MCF 10A (cell line): ENCODE measurements at regions not wholly inside any gene's neighbourhood (a gene's known extent, or its start where the extent isn't known, plus 50 kb on each side); places are given as distances from the start of the nearest gene placed in this dataset.

Source experiments
- BruUV-seq: library from RNA; stranded (reverse); fragments of 400-500 nt; replicated peaks from 2 replicates; lab custom pipeline; 2021; lab: Mats Ljungman, UMichigan
- CTCF ChIA-PET: fragments of 300-600 bp; sonication (Branson Sonifier 250); formaldehyde crosslinking; extraction: SDS; loops from one replicate; lab custom pipeline; 2021; ENCODE audit warnings: antibody characterized with exemption, inconsistent platforms; lab: Yijun Ruan, JAX
- POLR2A ChIA-PET: fragments of 300-600, 350-650 bp; sonication (Branson Sonifier 250); formaldehyde crosslinking; extraction: SDS; loops from one replicate; lab custom pipeline; 2020; ENCODE audit warnings: antibody characterized with exemption, inconsistent platforms; lab: Yijun Ruan, JAX
- DNase-seq: peaks from one replicate; pipeline ENCODE4 v3.0.0-alpha.2; 2018; ENCODE audit not compliant: unreplicated experiment
- H3K27ac Mint-ChIP-seq: one replicate; pipeline ENCODE4 v1.8.0; 2022; ENCODE audit warnings: mild to moderate bottlenecking, low read depth, mixed read lengths; ENCODE audit not compliant: unreplicated experiment
- H3K27me3 Mint-ChIP-seq: one replicate; pipeline ENCODE4 v1.8.0; 2022; ENCODE audit warnings: mixed read lengths; ENCODE audit not compliant: insufficient read depth, unreplicated experiment
- H3K36me3 Mint-ChIP-seq: one replicate; pipeline ENCODE4 v1.8.0; 2022; ENCODE audit warnings: mild to moderate bottlenecking, moderate library complexity, mixed read lengths; ENCODE audit not compliant: insufficient read depth, unreplicated experiment
- H3K4me1 Mint-ChIP-seq: one replicate; pipeline ENCODE4 v1.8.0; 2022; ENCODE audit warnings: mixed read lengths; ENCODE audit not compliant: insufficient read depth, unreplicated experiment
- H3K4me3 Mint-ChIP-seq: one replicate; pipeline ENCODE4 v1.8.0; 2022; ENCODE audit warnings: mild to moderate bottlenecking, moderate library complexity, mixed read lengths; ENCODE audit not compliant: unreplicated experiment
- H3K9me3 Mint-ChIP-seq: one replicate; pipeline ENCODE4 v1.8.0; 2022; ENCODE audit warnings: mixed read lengths; ENCODE audit not compliant: unreplicated experiment
- intact Hi-C: fragments of 100-400 bp; cut with micrococcal nuclease; formaldehyde crosslinking; loops from 2 replicates; pipeline ENCODE4 v1.14.1; 2022
- TF ChIP-seq, protein P1 (sequence below): fragments of 200-600 bp; IDR thresholded peaks from one replicate; pipeline ENCODE4 v1.8.0; 2022; ENCODE audit warnings: antibody characterized with exemption, mild to moderate bottlenecking; ENCODE audit not compliant: unreplicated experiment

DNA sequence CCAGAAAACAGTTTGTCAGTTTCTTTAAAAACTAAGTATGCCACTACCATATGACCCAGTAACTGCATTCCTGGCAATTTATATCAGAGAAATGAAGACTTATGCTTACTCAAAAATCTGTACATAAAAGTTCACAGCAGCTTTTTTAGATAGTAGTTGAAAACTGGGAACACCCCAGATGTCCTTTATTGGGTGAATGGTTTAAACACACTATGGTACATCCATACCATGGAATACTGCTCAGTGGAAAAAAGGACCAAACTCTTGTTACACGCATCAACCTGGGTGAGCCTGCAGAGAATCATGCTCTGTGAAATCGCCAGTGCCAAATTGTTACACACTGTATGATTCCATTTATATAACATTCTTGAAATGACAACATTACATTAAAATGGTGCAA, 127.6 kb upstream of the RET start:
- Mint-ChIP-seq H3K27me3 (no peaks in the 10 kb centered on the region), H3K4me1 (no peaks in the 10 kb centered on the region), H3K9me3 (peaks cover 16% of the 10 kb centered on the region), H3K4me3 (no peak overlapping the region), H3K36me3 (no peaks in the 10 kb centered on the region), H3K27ac (no peak overlapping the region)
- DNase-seq: no peak
- BruUV-seq: no TSS peak
- intact Hi-C loops: no loop called here
- CTCF ChIA-PET: no interaction called here
- TF ChIP-seq, protein P1, sequence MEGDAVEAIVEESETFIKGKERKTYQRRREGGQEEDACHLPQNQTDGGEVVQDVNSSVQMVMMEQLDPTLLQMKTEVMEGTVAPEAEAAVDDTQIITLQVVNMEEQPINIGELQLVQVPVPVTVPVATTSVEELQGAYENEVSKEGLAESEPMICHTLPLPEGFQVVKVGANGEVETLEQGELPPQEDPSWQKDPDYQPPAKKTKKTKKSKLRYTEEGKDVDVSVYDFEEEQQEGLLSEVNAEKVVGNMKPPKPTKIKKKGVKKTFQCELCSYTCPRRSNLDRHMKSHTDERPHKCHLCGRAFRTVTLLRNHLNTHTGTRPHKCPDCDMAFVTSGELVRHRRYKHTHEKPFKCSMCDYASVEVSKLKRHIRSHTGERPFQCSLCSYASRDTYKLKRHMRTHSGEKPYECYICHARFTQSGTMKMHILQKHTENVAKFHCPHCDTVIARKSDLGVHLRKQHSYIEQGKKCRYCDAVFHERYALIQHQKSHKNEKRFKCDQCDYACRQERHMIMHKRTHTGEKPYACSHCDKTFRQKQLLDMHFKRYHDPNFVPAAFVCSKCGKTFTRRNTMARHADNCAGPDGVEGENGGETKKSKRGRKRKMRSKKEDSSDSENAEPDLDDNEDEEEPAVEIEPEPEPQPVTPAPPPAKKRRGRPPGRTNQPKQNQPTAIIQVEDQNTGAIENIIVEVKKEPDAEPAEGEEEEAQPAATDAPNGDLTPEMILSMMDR: no peak
- POLR2A ChIA-PET: no interaction called here

DNA sequence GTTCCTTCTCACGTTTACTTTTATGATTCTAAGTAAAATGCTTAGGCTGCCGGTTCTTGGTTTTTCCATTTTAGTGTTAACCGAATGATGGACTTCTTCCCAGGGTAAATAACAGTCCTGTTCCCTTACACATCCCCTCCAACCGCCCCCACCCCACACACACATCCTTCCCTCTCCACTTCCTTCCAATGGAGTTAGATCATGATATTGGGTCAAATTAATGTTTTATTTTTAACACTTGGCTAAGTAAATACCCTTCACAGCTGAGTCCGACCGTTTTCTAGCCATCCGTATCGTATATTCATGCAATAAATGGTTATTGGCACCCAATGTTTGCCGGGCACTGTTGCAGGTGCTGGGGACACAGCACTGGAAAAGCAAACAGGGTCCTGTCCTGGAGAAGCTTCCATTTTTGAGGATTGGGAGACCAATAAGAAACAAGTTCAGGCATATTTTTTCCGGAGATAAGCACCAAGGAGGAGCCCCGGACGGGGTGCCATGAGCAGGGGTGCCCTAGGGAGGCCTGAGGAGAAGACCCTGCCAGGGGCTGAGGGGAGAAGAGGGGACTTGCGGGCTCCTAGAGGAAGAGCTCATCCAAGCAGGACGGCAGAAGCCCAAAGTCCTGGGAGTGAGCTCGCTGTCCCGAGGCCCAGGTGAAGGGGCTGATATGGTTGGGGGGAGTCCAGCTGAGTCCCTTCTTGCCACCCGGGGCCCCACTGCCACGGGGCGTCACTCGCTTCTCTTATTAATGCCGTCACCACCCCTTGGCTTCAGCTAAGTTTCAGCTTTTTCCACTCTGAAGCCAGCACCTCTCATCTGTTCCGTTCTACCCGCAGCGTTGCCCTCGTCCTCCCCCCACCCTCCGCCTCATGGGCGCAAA, 126.0 kb upstream of the RET start:
- no peak overlapping the region for H3K27ac Mint-ChIP-seq
- peaks cover 16% of the 10 kb centered on the region for H3K9me3 Mint-ChIP-seq
- ChIA-PET POLR2A (no interaction called here), CTCF (interaction anchor here (0.6 kb wide), 1 partner anchor 89 kb away, joined by 3 read pairs; no protein-coding TSS in a partner anchor)
- H3K4me3 Mint-ChIP-seq: no peak overlapping the region
- no peaks in the 10 kb centered on the region for H3K4me1 Mint-ChIP-seq
- DNase-seq: no peak
- intact Hi-C loops: no loop called here
- no peaks in the 10 kb centered on the region for H3K36me3 Mint-ChIP-seq
- TF ChIP-seq, protein P1: no peak
- no TSS peak for BruUV-seq
- H3K27me3 Mint-ChIP-seq: no peaks in the 10 kb centered on the region

DNA sequence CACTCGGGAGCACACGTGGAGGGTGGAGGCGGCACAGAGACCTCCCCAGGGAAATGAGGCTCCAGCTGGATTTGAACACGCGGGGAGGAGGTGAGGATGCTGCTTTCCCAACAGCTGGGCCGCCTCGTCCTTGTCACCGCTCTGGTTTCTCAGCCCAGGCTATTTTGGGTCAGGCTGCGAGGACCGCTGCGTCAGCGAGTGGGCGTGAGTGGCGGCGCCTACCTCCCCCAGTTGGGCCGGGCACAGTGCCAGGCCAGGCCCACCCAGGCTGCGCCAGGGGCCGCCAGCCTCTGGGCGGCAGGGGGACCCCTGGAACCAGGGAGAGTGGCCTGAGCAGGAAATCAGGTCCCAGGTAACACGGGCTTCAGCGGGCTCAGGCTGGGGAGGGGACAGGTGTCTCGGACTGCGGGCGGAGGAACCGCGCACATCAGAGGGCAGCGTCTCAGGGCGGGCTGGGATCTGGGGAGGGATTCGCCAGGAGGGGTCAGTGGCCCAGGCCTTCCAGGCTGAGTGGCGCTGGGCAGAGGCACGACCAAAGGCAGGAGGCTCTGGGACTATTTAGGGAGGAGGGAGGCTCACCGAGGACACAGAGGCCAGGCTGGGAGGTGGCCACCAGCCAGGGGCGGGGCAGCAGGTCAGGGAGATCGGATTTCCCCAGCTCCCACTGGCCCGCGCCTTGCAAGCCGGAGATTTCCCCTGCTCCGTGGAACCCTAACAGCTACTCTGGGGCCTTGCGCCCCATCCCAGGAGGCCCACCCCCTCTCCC, 125.2 kb upstream of the RET start:
- Mint-ChIP-seq H3K4me3 (no peak overlapping the region), H3K4me1 (no peaks in the 10 kb centered on the region), H3K36me3 (no peaks in the 10 kb centered on the region), H3K27ac (no peak overlapping the region), H3K27me3 (no peaks in the 10 kb centered on the region), H3K9me3 (peaks cover 16% of the 10 kb centered on the region)
- ChIA-PET POLR2A (interaction anchor here (0.6 kb wide), 1 partner anchor 48 kb away, joined by 3 read pairs; no protein-coding TSS in a partner anchor), CTCF (interaction anchor here (0.6 kb wide), 1 partner anchor 89 kb away, joined by 3 read pairs; no protein-coding TSS in a partner anchor)
- no peak for DNase-seq
- BruUV-seq: no TSS peak
- TF ChIP-seq, protein P1: no peak
- intact Hi-C loops: no loop called here

DNA sequence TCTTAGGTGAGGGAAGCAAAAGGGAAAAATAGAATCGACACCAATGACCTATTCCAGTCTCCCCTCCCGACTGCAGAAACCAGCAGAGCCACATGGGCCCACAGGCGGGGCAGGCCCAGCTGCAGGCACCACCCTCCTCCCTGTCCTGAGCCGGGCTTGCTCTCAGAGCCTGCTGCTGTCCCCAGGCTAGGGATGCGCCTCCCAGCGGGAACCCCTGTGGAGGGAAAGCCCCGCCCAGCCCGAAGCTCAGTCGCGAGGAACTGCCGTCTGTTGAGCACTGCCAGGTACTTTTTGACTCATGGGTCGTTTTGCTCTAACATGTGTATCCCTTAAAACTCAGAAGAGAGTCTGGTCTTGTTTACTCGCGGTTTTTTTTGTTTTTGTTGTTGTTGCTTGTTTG, 124.5 kb upstream of the RET start:
- CTCF ChIA-PET: no interaction called here
- DNase-seq: no peak
- Mint-ChIP-seq H3K27me3 (no peaks in the 10 kb centered on the region), H3K36me3 (no peaks in the 10 kb centered on the region), H3K9me3 (peaks cover 22% of the 10 kb centered on the region), H3K4me1 (no peaks in the 10 kb centered on the region), H3K27ac (no peak overlapping the region), H3K4me3 (no peak overlapping the region)
- TF ChIP-seq, protein P1: no peak
- intact Hi-C loops: no loop called here
- POLR2A ChIA-PET: interaction anchor here (0.6 kb wide), 1 partner anchor 47 kb away, joined by 3 read pairs; no protein-coding TSS in a partner anchor
- BruUV-seq: no TSS peak
